ENCODE measurements at regions not wholly inside any gene's neighbourhood (a gene's known extent, or its start where the extent isn't known, plus 50 kb on each side); places are given as distances from the start of the nearest gene placed in this dataset.

GRCh38 chr18:76771192-76771799 is 51.1 kb upstream of the ZNF236 start:
- DNase-seq, result no peak
- CTCF ChIA-PET, result no interaction called here
- peaks cover 5% of the 10 kb centered on the region for H3K36me3 Mint-ChIP-seq
- H3K9me3 Mint-ChIP-seq, result peaks cover 20% of the 10 kb centered on the region
- peaks cover 7% of the 10 kb centered on the region for H3K4me1 Mint-ChIP-seq
- H3K27ac Mint-ChIP-seq, result no peak overlapping the region
- H3K27me3 Mint-ChIP-seq, result peaks cover 28% of the 10 kb centered on the region
- H3K4me3 Mint-ChIP-seq, result no peak overlapping the region

- no peak for DNase-seq
- Mint-ChIP-seq H3K36me3 (peaks cover 9% of the 10 kb centered on the region), H3K27ac (no peak overlapping the region), H3K4me1 (peaks cover 27% of the 10 kb centered on the region), H3K27me3 (peaks cover 34% of the 10 kb centered on the region), H3K4me3 (no peak overlapping the region), H3K9me3 (peaks cover 27% of the 10 kb centered on the region)
- CTCF ChIA-PET, result no interaction called here
Measured at GRCh38 chr18:76767954-76768353, 54.4 kb upstream of the ZNF236 start.

- Mint-ChIP-seq H3K4me1 (peaks cover 40% of the 10 kb centered on the region), H3K4me3 (no peak overlapping the region), H3K36me3 (peaks cover 19% of the 10 kb centered on the region), H3K27ac (no peak overlapping the region), H3K9me3 (peaks cover 37% of the 10 kb centered on the region), H3K27me3 (peaks cover 26% of the 10 kb centered on the region)
- CTCF ChIA-PET, result no interaction called here
- no peak for DNase-seq
Measured at GRCh38 chr18:76766429-76766828, 55.9 kb upstream of the ZNF236 start.

GRCh38 chr18:76765649-76766048 is 56.7 kb upstream of the ZNF236 start:
- Mint-ChIP-seq H3K9me3 (peaks cover 41% of the 10 kb centered on the region), H3K4me1 (peaks cover 46% of the 10 kb centered on the region), H3K4me3 (no peak overlapping the region), H3K27me3 (peaks cover 24% of the 10 kb centered on the region), H3K36me3 (peaks cover 22% of the 10 kb centered on the region), H3K27ac (no peak overlapping the region)
- DNase-seq, result no peak
- CTCF ChIA-PET, result no interaction called here

- peak; percentile 32 for DNase-seq
- Mint-ChIP-seq H3K4me3 (no peak overlapping the region), H3K4me1 (peaks cover 46% of the 10 kb centered on the region), H3K27ac (no peak overlapping the region), H3K27me3 (peaks cover 18% of the 10 kb centered on the region), H3K36me3 (peaks cover 22% of the 10 kb centered on the region), H3K9me3 (peaks cover 41% of the 10 kb centered on the region)
- CTCF ChIA-PET, result interaction anchor here (1.0 kb wide), 1 partner anchor 43 kb away, joined by 3 read pairs; no protein-coding TSS in a partner anchor
Measured at GRCh38 chr18:76764291-76764901, 58.0 kb upstream of the ZNF236 start.

GRCh38 chr18:76759056-76759455 is 63.3 kb upstream of the ZNF236 start:
- no peak for DNase-seq
- Mint-ChIP-seq H3K27ac (no peak overlapping the region), H3K4me3 (no peak overlapping the region), H3K9me3 (peaks cover 17% of the 10 kb centered on the region), H3K36me3 (peaks cover 14% of the 10 kb centered on the region), H3K27me3 (peaks cover 11% of the 10 kb centered on the region), H3K4me1 (peaks cover 24% of the 10 kb centered on the region)
- CTCF ChIA-PET, result no interaction called here

GRCh38 chr18:76757925-76758324 is 64.4 kb upstream of the ZNF236 start:
- Mint-ChIP-seq H3K36me3 (peaks cover 13% of the 10 kb centered on the region), H3K4me3 (no peak overlapping the region), H3K27ac (no peak overlapping the region), H3K27me3 (peaks cover 14% of the 10 kb centered on the region), H3K4me1 (peaks cover 19% of the 10 kb centered on the region), H3K9me3 (peaks cover 15% of the 10 kb centered on the region)
- CTCF ChIA-PET, result no interaction called here
- DNase-seq, result no peak

- Mint-ChIP-seq H3K36me3 (peaks cover 13% of the 10 kb centered on the region), H3K9me3 (peaks cover 14% of the 10 kb centered on the region), H3K27me3 (peaks cover 14% of the 10 kb centered on the region), H3K4me3 (no peak overlapping the region), H3K4me1 (peaks cover 15% of the 10 kb centered on the region), H3K27ac (no peak overlapping the region)
- no peak for DNase-seq
- CTCF ChIA-PET, result no interaction called here
Measured at GRCh38 chr18:76757335-76757734, 65.0 kb upstream of the ZNF236 start.

- peaks cover 9% of the 10 kb centered on the region for H3K9me3 Mint-ChIP-seq
- H3K27me3 Mint-ChIP-seq, result peaks cover 18% of the 10 kb centered on the region
- peaks cover 8% of the 10 kb centered on the region for H3K4me1 Mint-ChIP-seq
- no peak overlapping the region for H3K27ac Mint-ChIP-seq
- no peak overlapping the region for H3K4me3 Mint-ChIP-seq
- H3K36me3 Mint-ChIP-seq, result peaks cover 6% of the 10 kb centered on the region
- no peak for DNase-seq
- CTCF ChIA-PET, result no interaction called here
Measured at GRCh38 chr18:76756531-76757253, 65.7 kb upstream of the ZNF236 start.

- CTCF ChIA-PET, result no interaction called here
- peaks cover 9% of the 10 kb centered on the region for H3K9me3 Mint-ChIP-seq
- H3K4me3 Mint-ChIP-seq, result no peak overlapping the region
- DNase-seq, result no peak
- H3K27ac Mint-ChIP-seq, result no peak overlapping the region
- no peaks in the 10 kb centered on the region for H3K36me3 Mint-ChIP-seq
- no peaks in the 10 kb centered on the region for H3K4me1 Mint-ChIP-seq
- H3K27me3 Mint-ChIP-seq, result peaks cover 27% of the 10 kb centered on the region
Measured at GRCh38 chr18:76754351-76754750, 68.0 kb upstream of the ZNF236 start.

GRCh38 chr18:76752400-76752799 is 70.0 kb upstream of the ZNF236 start:
- CTCF ChIA-PET, result interaction anchor here (1.3 kb wide), 1 partner anchor 49 kb away, joined by 4 read pairs; no protein-coding TSS in a partner anchor
- Mint-ChIP-seq H3K27ac (no peak overlapping the region), H3K4me3 (no peak overlapping the region), H3K36me3 (peaks cover 5% of the 10 kb centered on the region), H3K9me3 (peaks cover 19% of the 10 kb centered on the region), H3K4me1 (no peaks in the 10 kb centered on the region), H3K27me3 (peaks cover 22% of the 10 kb centered on the region)
- DNase-seq, result no peak

GRCh38 chr18:76750917-76751890 is 71.2 kb upstream of the ZNF236 start:
- CTCF ChIA-PET, result interaction anchor here (1.3 kb wide), 1 partner anchor 50 kb away, joined by 4 read pairs; no protein-coding TSS in a partner anchor
- Mint-ChIP-seq H3K27ac (no peak overlapping the region), H3K36me3 (peaks cover 5% of the 10 kb centered on the region), H3K4me3 (no peak overlapping the region), H3K27me3 (peaks cover 24% of the 10 kb centered on the region), H3K9me3 (peaks cover 19% of the 10 kb centered on the region), H3K4me1 (no peaks in the 10 kb centered on the region)
- no peak for DNase-seq

- Mint-ChIP-seq H3K4me3 (no peak overlapping the region), H3K36me3 (peaks cover 5% of the 10 kb centered on the region), H3K27me3 (peaks cover 27% of the 10 kb centered on the region), H3K9me3 (peaks cover 19% of the 10 kb centered on the region), H3K27ac (no peak overlapping the region), H3K4me1 (no peaks in the 10 kb centered on the region)
- no peak for DNase-seq
- CTCF ChIA-PET, result no interaction called here
Measured at GRCh38 chr18:76750269-76750668, 72.1 kb upstream of the ZNF236 start.

GRCh38 chr18:76747676-76748075 is 74.7 kb upstream of the ZNF236 start:
- Mint-ChIP-seq H3K36me3 (peaks cover 5% of the 10 kb centered on the region), H3K27ac (no peak overlapping the region), H3K27me3 (peaks cover 23% of the 10 kb centered on the region), H3K9me3 (peaks cover 22% of the 10 kb centered on the region), H3K4me3 (no peak overlapping the region), H3K4me1 (no peaks in the 10 kb centered on the region)
- DNase-seq, result no peak
- CTCF ChIA-PET, result no interaction called here
